IMR-90 (cell line): ENCODE measurements at regions not wholly inside any gene's neighbourhood (a gene's known extent, or its start where the extent isn't known, plus 50 kb on each side); places are given as distances from the start of the nearest gene placed in this dataset.

Source experiments
- ATAC-seq: fragments of 200-7000 bp; cut with Tn5 transposase; 2 replicates; pipeline ENCODE4 v1.9.1; 2020; ENCODE audit warnings: low read depth, mild to moderate bottlenecking, moderate library complexity
- BruUV-seq: library from RNA; stranded (reverse); fragments of 400-500 nt; replicated peaks from 2 replicates; lab custom pipeline; 2021; lab: Mats Ljungman, UMichigan
- CTCF ChIA-PET: fragments of 300-600 bp; formaldehyde crosslinking; extraction: SDS; loops from one replicate; lab custom pipeline; 2021; ENCODE audit warnings: antibody characterized with exemption; lab: Yijun Ruan, JAX
- POLR2A ChIA-PET: fragments of 300-600 bp; sonication (Branson Sonifier 250); formaldehyde crosslinking; loops from one replicate; lab custom pipeline; 2022; ENCODE audit warnings: antibody characterized with exemption; ENCODE audit not compliant: unreplicated experiment; lab: Charles Lee
- DNase-seq: peaks from one replicate; pipeline ENCODE4 v3.0.0; 2013
- H2AFZ ChIP-seq: replicated peaks from 2 replicates; pipeline ENCODE3; 2013; ENCODE audit warnings: low read length, mild to moderate bottlenecking; ENCODE audit not compliant: poor library complexity
- H2AK5ac ChIP-seq: 2 replicates; pipeline ENCODE4 v1.6.1; 2013; ENCODE audit warnings: low read depth, low read length, inconsistent platforms
- H2AK9ac ChIP-seq: replicated peaks from 2 replicates; pipeline ENCODE3; 2013; ENCODE audit warnings: mild to moderate bottlenecking, low read depth, low read length, moderate library complexity; ENCODE audit not compliant: poor library complexity
- H2BK120ac ChIP-seq: 2 replicates; pipeline ENCODE4 v1.6.1; 2013; ENCODE audit warnings: low read depth, low read length, inconsistent platforms
- H2BK15ac ChIP-seq: 3 replicates; pipeline ENCODE4 v1.6.1; 2013; ENCODE audit warnings: low read depth, low read length, inconsistent platforms
- H2BK20ac ChIP-seq: 2 replicates; pipeline ENCODE4 v1.6.1; 2013; ENCODE audit warnings: low read depth, mild to moderate bottlenecking, inconsistent platforms, low read length, moderate library complexity
- H2BK5ac ChIP-seq: 2 replicates; pipeline ENCODE4 v1.6.1; 2013; ENCODE audit warnings: mild to moderate bottlenecking, low read depth, low read length, inconsistent platforms; ENCODE audit not compliant: poor library complexity, severe bottlenecking
- H3K14ac ChIP-seq: replicated peaks from 2 replicates; pipeline ENCODE4 v1.6.1; 2013; ENCODE audit warnings: low read depth, low read length, inconsistent platforms
- H3K18ac ChIP-seq: 2 replicates; pipeline ENCODE4 v1.6.1; 2013; ENCODE audit warnings: low read depth, low read length, control low read depth
- H3K23ac ChIP-seq: 2 replicates; pipeline ENCODE4 v1.6.1; 2013; ENCODE audit warnings: low read depth, low read length, inconsistent platforms
- H3K27ac ChIP-seq: 2 replicates; pipeline ENCODE4 v1.5.1; 2013; ENCODE audit warnings: mild to moderate bottlenecking, control low read depth, low read length; ENCODE audit not compliant: insufficient read depth
- H3K27me3 ChIP-seq: 2 replicates; pipeline ENCODE4 v1.6.1; 2013; ENCODE audit warnings: low read length; ENCODE audit not compliant: control insufficient read depth, insufficient read depth
- H3K36me3 ChIP-seq: 2 replicates; pipeline ENCODE4 v1.6.1; 2013; ENCODE audit warnings: low read length, mixed read lengths; ENCODE audit not compliant: control insufficient read depth, insufficient read depth
- H3K4ac ChIP-seq: 2 replicates; pipeline ENCODE4 v1.6.1; 2013; ENCODE audit warnings: low read depth, low read length, inconsistent platforms
- H3K4me1 ChIP-seq: 2 replicates; pipeline ENCODE4 v1.6.1; 2013; ENCODE audit warnings: low read length, mixed read lengths; ENCODE audit not compliant: control insufficient read depth, insufficient read depth
- H3K4me2 ChIP-seq: 2 replicates; pipeline ENCODE4 v1.6.1; 2013; ENCODE audit warnings: low read depth, mild to moderate bottlenecking, control low read depth, low read length, moderate library complexity
- H3K4me3 ChIP-seq: 2 replicates; pipeline ENCODE4 v1.5.1; 2013; ENCODE audit warnings: low read depth, mild to moderate bottlenecking, control low read depth, low read length, moderate library complexity; ENCODE audit not compliant: insufficient read depth
- H3K56ac ChIP-seq: 2 replicates; pipeline ENCODE4 v1.6.1; 2013; ENCODE audit warnings: low read length, inconsistent platforms; ENCODE audit not compliant: insufficient read depth; ENCODE audit errors: extremely low read depth
- H3K79me1 ChIP-seq, 2 experiments: 2 replicates each; pipeline ENCODE4 v1.6.1; 2013; ENCODE audit warnings: low read length in 2 of 2, inconsistent platforms in 1 of 2, low read depth in 1 of 2
- H3K9ac ChIP-seq: 2 replicates; pipeline ENCODE4 v1.6.1; 2013; ENCODE audit warnings: low read depth, low read length, control low read depth
- H3K9me1 ChIP-seq: 2 replicates; pipeline ENCODE4 v1.6.1; 2013; ENCODE audit warnings: low read length, inconsistent platforms; ENCODE audit not compliant: insufficient read depth
- H3K9me3 ChIP-seq: 2 replicates; pipeline ENCODE4 v1.6.1; 2013; ENCODE audit warnings: low read length; ENCODE audit not compliant: control insufficient read depth, insufficient read depth
- H4K20me1 ChIP-seq: 2 replicates; pipeline ENCODE4 v1.6.1; 2013; ENCODE audit warnings: low read length, inconsistent platforms; ENCODE audit not compliant: insufficient read depth
- H4K5ac ChIP-seq: 2 replicates; pipeline ENCODE4 v1.6.1; 2013; ENCODE audit warnings: mild to moderate bottlenecking, low read depth, low read length, control low read depth
- H4K8ac ChIP-seq, 2 experiments: 2 replicates each; pipeline ENCODE4 v1.6.1; 2013; ENCODE audit warnings: low read depth in 2 of 2, low read length in 2 of 2, control low read depth in 1 of 2, inconsistent platforms in 1 of 2
- H4K91ac ChIP-seq: 2 replicates; pipeline ENCODE4 v1.6.1; 2013; ENCODE audit warnings: low read depth, low read length, inconsistent platforms; ENCODE audit not compliant: insufficient read depth
- CEBPB ChIP-seq: IDR thresholded peaks from 2 replicates; pipeline ENCODE4 v1.6.1; 2012; ENCODE audit warnings: low read depth, low read length, improper control_type of control experiment
- CHD1 ChIP-seq: IDR thresholded peaks from 2 replicates; pipeline ENCODE4 v1.6.1; 2012; ENCODE audit warnings: low read depth, low read length, improper control_type of control experiment
- CTCF ChIP-seq: conservative IDR thresholded peaks from 2 replicates; pipeline ENCODE4 v1.5.1; 2012; ENCODE audit warnings: mild to moderate bottlenecking, low read depth, low read length, improper control_type of control experiment
- ELK1 ChIP-seq: fragments of 150-350 bp; IDR thresholded peaks from 2 replicates; pipeline ENCODE4 v1.6.1; 2016; ENCODE audit warnings: low read depth, mild to moderate bottlenecking, low read length, moderate library complexity, borderline replicate concordance
- MAFK ChIP-seq: IDR thresholded peaks from 2 replicates; pipeline ENCODE4 v1.6.1; 2012; ENCODE audit warnings: low read depth, low read length, improper control_type of control experiment
- NFE2L2 ChIP-seq: fragments of 150-350 bp; IDR thresholded peaks from 2 replicates; pipeline ENCODE4 v1.6.1; 2016; ENCODE audit warnings: low read depth, mild to moderate bottlenecking, low read length
- RAD21 ChIP-seq: IDR thresholded peaks from 2 replicates; pipeline ENCODE4 v1.6.1; 2012; ENCODE audit warnings: low read length, improper control_type of control experiment
- RFX5 ChIP-seq: IDR thresholded peaks from 2 replicates; pipeline ENCODE4 v1.8.0; 2012; ENCODE audit warnings: low read depth, mild to moderate bottlenecking, low read length, moderate library complexity
- SMC3 ChIP-seq: fragments of 150-350 bp; IDR thresholded peaks from 2 replicates; pipeline ENCODE4 v1.6.1; 2016; ENCODE audit warnings: low read depth, mild to moderate bottlenecking, antibody characterized with exemption, low read length, moderate library complexity
- USF2 ChIP-seq: fragments of 150-350 bp; IDR thresholded peaks from 2 replicates; pipeline ENCODE4 v1.6.1; 2017; ENCODE audit warnings: mild to moderate bottlenecking, antibody characterized with exemption, low read length, low read depth
- WGBS, 2 experiments: methylation state at CpG; one replicate each; pipeline versions ENCODE4 v1.1.5 to v1.1.7; 2013; ENCODE audit warnings: missing lambda C conversion rate in 2 of 2; ENCODE audit not compliant: insufficient read length in 1 of 2; ENCODE audit errors: extremely low coverage in 2 of 2; 5-methylcytosine and 5-hydroxymethylcytosine counted together
- dilution Hi-C: fragments of 300-500 bp; cut with HindIII; formaldehyde crosslinking; loops from one replicate; pipeline ENCODE4 v1.14.3; 2018; ENCODE audit warnings: low sequenced_read_pairs; ENCODE audit not compliant: unreplicated experiment
- in situ Hi-C: fragments of 300-500 bp; cut with MboI; formaldehyde crosslinking; loops from 3 replicates; pipeline ENCODE4 v1.14.3; 2019; ENCODE audit warnings: low sequenced_read_pairs, inconsistent platforms, mixed read lengths
- intact Hi-C: fragments of 100-400 bp; cut with micrococcal nuclease; formaldehyde crosslinking; loops from 2 replicates; pipeline ENCODE4 v1.10.0; 2022

- Histone ChIP-seq H3K27me3 (peaks cover 6% of the 10 kb centered on the region), H3K4me2 (no peak overlapping the region), H3K9ac (no peak overlapping the region), H2AK9ac (no peak overlapping the region), H4K5ac (no peak overlapping the region), H3K27ac (no peak overlapping the region), H3K9me3 (peaks cover 2% of the 10 kb centered on the region; the same call in 1 of the 2 replicates), H4K20me1 (no peaks in the 10 kb centered on the region), H4K91ac (no peak overlapping the region), H3K36me3 (no peaks in the 10 kb centered on the region), H2BK120ac (no peak overlapping the region), H3K56ac (no peak overlapping the region), H2BK20ac (no peak overlapping the region), H2AK5ac (no peak overlapping the region), H3K18ac (no peak overlapping the region), H3K14ac (no peak overlapping the region), H3K4me3 (no peak overlapping the region), H3K23ac (no peak overlapping the region), H2AFZ (peak overlapping the region; percentile 65), H3K4ac (no peak overlapping the region), H2BK15ac (no peak overlapping the region), H3K79me1 (no peaks in the 10 kb centered on the region), H3K9me1 (0 out of 2 replicates have a peak, but pooled peaks cover 2% of the 10 kb centered on the region), H3K4me1 (no peaks in the 10 kb centered on the region), H2BK5ac (no peak overlapping the region), H4K8ac (no peak overlapping the region)
- in situ Hi-C loops (no loop called here), intact Hi-C loops (no loop called here), dilution Hi-C loops (no loop called here)
- CTCF ChIA-PET, result no interaction called here
- ATAC-seq (0 out of 2 replicates have a peak, but pooled peaks have one; percentile 11), DNase-seq (no peak)
- no peak for TF ChIP-seq USF2
- no peak for TF ChIP-seq CTCF
- TF ChIP-seq CHD1, result no peak
- TF ChIP-seq RAD21, result no peak
- no peak for TF ChIP-seq ELK1
- TF ChIP-seq CEBPB, result no peak
- no peak for TF ChIP-seq SMC3
- no peak for TF ChIP-seq MAFK
- no peak for TF ChIP-seq RFX5
- TF ChIP-seq NFE2L2, result no peak
- WGBS, 2 experiments, result 25% methylated on average over 2 of the region's 4 CpGs; no CpG with 5 or more reads in 1 of the 2 experiments
- POLR2A ChIA-PET, result no interaction called here
- BruUV-seq, result no TSS peak
These were observed 68.7 kb upstream of the TAB2 start for GRCh38 chr6:149248693-149249369.
